Embryonic facial prominence (tissue), 1 donor: ENCODE measurements at regions not wholly inside any gene's neighbourhood (a gene's known extent, or its start where the extent isn't known, plus 50 kb on each side); places are given as distances from the start of the nearest gene placed in this dataset.
A peak's percentile ranks its signal among the peaks of the same experiment; 100 is the strongest.
"Not testable (repeated sequence)": the region's sequence is repeated elsewhere in the genome, so short reads cannot be mapped to it uniquely, and the experiment has no call there.

Experiments
- DNase-seq: peaks from one replicate; pipeline ENCODE4 v3.0.0-alpha.2; 2016; ENCODE audit errors: extremely low spot score

- DNase-seq: no peak
Measured at GRCh38 chr10:9274206-9274755, 1219.8 kb downstream of the GATA3 start.

- no peak for DNase-seq
Measured at GRCh38 chr10:9275861-9276260, 1221.4 kb downstream of the GATA3 start.

DNA sequence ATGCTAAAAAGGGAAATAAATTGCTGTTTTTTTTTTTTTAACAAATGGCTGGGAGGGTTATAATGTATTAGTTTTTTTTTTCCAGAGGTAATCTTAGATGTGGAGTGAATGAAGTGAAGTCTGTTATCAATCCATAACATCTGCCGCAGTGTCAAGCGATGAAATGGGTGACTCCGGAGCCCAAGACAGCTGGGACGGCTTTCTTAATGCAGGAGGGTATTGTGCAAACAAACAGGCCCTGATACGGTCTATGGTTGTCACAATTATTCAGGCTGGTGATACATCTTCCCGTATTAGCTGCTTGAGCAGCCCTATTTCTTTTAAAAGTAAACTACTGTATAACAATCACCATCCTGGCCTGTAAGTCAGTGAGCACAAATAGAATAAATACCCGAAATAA lies 1231.2 kb downstream of the GATA3 start:
- DNase-seq: no peak

GRCh38 chr10:9289811-9290210 lies 1235.3 kb downstream of the GATA3 start:
- no peak for DNase-seq

DNA sequence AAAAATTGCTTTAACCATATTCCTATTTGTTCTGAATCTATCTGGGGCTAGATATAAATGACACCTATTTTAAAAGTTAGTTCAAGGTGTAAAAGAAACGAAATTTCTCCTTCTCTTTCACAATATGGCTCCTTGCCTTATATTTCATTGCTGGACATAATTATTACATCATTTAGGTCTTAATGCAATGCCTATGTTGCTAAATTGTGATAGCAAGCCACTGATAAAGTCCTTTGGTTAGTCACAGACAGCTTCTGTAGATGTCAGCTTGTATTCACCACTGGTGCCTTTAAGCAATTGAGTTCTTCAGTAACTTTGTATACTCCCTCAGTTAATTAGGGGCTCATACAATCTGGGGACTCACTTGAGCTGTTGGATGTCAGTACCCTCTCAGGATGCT lies 1236.6 kb downstream of the GATA3 start:
- no peak for DNase-seq

GRCh38 chr10:9294132-9294663 lies 1239.7 kb downstream of the GATA3 start:
- DNase-seq: no peak

- DNase-seq: no peak
Measured at GRCh38 chr10:9294865-9295264, 1240.4 kb downstream of the GATA3 start.

DNA sequence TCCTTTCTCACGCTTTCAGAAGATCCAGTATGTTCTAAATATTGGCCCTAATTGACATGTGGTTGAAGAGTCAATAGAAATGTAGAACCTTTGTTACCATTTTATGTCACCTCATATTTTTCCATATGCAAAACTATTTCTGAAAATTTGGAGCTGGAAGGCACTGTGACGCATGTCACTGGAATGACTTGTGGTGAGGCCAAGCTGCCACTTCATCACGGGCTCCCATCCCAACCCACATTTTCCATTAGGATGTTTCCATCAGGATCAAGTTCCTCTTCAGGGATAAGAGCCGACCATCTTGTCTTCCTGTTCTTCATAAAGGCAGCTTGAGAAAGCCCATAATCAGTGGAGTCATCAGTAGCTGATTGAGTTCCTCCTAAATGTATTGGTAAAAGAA lies 1241.7 kb downstream of the GATA3 start:
- DNase-seq: no peak

DNA sequence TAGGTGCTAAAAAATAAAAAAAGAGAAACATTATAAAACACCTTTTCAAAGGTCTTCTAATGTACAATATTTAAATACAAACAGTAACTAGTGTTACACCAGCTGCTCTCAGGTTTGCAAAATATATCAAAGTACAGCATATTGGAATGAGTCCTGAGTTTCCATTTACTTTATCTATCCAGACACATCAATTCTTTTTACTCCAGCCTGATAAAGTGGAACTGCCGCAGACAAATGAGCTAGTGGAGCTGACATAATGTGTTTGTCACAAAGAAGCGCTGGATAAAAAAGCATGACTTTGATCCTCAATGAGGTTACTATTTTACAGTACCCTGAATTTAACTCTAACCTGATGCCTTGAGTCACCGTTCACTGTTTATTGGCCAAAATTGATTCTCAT lies 1243.1 kb downstream of the GATA3 start:
- DNase-seq: no peak

- no peak for DNase-seq
Measured at GRCh38 chr10:9299966-9300365, 1245.5 kb downstream of the GATA3 start.

DNA sequence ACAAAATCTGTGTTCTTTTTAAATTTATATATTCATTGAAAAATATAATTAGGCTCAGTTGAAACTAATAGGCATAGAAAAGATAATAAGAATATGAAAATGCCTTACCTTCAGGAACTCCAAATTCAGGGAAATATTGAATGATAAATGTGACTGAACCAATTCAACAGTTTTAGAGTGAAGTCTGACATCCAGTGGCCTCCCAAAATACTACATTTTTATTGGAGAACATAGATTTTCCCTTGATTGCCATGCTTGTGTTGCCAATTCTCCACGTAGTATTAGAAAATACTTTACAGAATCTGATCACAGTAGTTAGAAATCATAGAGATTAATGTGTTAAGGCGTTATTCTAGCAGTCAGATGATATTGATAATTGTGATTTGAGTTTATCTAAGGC lies 1246.7 kb downstream of the GATA3 start:
- no peak for DNase-seq

DNA sequence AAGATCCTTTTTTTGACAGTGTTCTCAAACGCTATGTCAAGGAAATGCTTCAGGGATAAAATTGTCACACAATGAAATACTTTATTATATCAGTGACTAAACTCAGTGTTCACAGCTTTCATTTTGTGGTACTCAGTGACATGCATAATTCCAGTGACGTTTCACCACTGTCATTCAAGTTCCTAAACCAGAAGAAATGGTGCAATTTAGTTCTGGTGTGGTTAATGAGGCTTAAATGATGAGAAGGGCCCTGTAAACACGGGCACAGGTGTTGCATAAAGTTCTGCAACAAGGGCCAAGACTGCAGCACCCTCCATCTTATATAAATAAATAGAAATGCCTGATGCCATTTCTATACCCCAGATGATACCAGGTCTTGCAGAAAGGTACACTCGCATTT lies 1247.1 kb downstream of the GATA3 start:
- no peak for DNase-seq

- DNase-seq: peak; percentile 31
Measured at GRCh38 chr10:9302140-9302746, 1247.8 kb downstream of the GATA3 start.

DNA sequence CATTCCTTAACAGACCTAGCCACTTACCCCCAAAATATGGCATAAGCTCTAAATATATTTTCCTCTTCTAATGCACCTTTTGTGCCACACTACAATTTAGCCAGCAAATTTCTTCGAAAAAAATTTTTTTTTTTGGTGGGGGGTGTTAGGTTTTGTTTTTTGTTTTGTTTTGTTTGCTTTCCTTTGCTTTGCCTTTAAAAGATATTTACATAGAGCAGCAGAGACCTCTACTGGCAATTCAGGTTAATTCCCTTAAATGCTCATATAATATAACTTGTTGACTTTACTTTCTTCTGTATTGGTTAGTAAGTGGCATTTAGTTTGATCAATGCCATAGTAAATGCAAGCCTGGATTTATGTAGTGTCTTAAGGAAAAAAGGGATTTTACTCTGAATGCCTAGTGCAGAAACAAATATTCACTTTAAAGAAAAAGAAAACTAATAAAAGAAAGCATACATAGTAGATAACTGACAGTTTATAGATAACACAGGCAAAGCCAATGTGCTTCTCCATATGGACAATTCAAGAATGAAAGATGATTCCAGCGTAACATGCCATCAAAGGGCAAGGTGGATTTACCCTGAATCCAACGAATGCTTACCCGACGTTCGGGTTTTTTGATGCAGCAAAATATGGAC lies 1250.6 kb downstream of the GATA3 start:
- no peak for DNase-seq

GRCh38 chr10:9311702-9312499 lies 1257.4 kb downstream of the GATA3 start:
- DNase-seq: no peak

- no peak for DNase-seq
Measured at GRCh38 chr10:9315292-9315691, 1260.8 kb downstream of the GATA3 start.

- peak; percentile 76 for DNase-seq
Measured at GRCh38 chr10:9331583-9332008, 1277.1 kb downstream of the GATA3 start.

GRCh38 chr10:9334270-9334669 lies 1279.8 kb downstream of the GATA3 start:
- no peak for DNase-seq

GRCh38 chr10:9339716-9340115 lies 1285.2 kb downstream of the GATA3 start:
- no peak for DNase-seq

GRCh38 chr10:9342885-9343570 lies 1288.5 kb downstream of the GATA3 start:
- DNase-seq: peak; percentile 46

DNA sequence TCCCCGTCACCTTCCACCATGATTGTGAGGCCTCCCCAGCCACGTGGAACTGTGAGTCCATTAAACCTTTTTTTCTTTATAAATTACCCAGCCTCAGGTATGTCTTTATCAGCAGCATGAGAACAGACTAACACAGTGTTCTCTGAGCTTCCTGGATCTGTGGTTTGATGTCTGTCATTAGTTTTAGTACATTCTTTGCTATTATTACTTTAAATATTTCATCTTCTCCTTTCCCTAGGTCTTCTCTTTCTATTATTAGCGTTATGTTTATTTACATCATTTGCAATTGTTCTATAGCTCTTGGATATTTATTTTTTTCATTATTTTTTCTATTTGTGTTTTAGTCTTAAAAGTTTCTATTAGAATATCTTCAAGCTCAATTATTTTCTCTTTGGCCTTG lies 1293.4 kb downstream of the GATA3 start:
- not testable (repeated sequence) for DNase-seq

DNA sequence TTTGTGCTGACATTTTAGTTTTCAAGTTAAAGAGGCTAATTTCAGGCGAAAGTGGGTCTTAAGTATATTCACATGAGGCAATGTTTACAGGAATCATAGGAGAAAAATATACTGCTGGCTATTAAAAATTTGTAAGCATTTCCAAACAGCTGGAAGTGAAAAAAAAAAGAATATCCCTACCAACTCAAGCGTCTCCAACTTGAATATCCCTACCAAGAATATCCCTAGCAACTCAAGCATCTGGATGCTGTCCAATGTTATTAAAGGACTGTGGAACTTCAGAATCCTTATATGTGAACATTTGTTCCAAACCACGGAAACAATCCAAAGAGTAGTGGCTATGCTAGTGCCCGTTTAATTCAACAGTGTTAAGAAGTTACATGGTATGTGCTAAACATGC lies 1303.0 kb downstream of the GATA3 start:
- DNase-seq: no peak
